Kidney glomerular epithelial cell (primary cell): ENCODE measurements at regions not wholly inside any gene's neighbourhood (a gene's known extent, or its start where the extent isn't known, plus 50 kb on each side); places are given as distances from the start of the nearest gene placed in this dataset.

Experiments
- DNase-seq: peaks from one replicate; lab custom pipeline; 2025; lab: John Stamatoyannopoulos, UW

DNA sequence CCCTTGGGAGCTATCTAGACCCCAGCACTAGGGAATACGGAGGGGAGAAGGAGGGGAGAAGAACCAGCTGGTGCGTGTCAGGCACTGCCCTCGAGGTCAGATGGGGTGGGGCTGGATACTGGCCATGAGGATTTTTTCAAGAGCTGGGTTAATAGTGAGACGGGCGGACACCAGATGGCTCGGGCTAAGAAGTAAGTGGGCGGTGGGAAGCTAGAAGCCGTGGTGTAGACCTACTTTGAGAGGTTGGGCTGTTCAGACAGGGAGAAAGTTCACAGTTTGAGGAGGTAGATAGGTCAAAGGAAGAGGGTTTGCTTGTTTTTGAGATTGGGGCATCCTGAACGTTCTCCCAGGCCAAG is 303.8 kb downstream of the SEC14L1 start:
- DNase-seq: no peak

DNA sequence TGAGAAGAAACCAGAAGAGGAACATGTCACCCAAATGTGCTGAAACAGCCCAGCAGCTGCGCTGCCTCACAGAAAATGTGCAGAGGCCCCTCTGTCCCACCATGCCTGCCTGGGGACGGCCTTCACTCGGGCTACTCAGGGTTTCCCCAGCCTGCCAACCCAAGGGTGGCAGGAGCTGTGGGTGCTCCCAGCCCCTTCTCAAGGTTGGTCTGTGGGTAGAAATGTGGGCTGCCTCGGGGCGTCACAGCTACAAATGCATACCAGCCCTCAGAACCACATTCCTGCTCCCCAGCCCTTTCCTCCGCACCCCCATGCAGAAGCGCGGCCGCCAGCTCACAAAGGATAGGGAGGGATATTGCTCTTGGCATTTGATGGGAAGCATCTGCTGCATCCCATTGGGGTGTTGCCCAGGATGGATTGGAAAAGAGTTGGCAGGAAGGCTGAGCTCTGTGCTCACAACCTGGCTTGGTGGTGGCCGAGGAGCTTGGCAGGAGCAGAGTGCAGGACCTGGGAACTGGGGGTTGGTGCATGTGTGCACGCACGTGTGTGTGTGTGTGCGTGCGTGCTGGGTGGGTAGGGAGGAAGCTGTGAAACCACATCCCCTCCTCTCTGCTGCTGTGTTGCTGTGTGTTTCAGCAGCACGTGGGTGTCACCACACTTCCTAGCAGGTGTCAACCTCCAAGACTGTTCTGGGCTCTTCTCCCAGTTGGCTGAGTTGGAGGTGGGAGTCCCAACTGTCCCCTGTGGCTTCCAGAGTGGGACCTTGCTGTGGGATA is 304.4 kb downstream of the SEC14L1 start:
- no peak for DNase-seq

DNA sequence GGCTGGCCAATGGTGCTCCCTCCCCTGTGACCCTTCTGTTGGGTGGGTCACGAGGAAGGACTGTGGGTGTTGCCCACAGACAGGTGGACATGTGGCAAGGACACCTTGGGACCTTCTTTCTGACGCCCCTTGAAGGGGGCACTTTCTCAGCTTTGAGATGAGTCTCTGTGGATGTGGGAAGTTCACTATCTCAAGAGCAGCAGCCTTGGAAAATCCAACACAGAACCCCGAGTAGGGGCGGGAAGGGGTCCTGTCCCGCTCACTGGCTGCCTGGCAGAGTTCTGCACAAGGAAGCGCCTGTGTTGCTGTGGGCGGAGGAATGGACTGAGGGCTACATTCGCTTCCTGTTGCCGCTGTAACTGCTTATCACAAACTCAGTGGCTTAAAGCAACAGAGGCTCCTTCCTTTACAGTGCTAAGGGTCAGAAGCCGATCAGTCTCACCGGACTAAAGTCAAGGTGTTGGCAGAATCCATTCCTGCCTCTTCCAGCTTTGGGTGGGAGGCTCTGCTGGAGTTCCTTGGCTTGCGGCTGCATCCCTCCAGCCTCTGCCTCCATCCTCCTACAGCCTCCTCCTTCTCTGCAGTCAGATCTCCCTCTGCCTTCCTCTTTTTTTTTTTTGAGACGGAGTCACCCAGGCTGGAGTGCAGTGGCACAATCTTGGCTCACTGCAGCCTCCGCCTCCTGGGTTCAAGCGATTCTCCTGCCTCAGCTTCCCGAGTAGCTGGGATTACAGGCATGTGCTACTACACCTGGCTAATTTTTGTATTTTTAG is 305.2 kb downstream of the SEC14L1 start:
- no peak for DNase-seq

DNA sequence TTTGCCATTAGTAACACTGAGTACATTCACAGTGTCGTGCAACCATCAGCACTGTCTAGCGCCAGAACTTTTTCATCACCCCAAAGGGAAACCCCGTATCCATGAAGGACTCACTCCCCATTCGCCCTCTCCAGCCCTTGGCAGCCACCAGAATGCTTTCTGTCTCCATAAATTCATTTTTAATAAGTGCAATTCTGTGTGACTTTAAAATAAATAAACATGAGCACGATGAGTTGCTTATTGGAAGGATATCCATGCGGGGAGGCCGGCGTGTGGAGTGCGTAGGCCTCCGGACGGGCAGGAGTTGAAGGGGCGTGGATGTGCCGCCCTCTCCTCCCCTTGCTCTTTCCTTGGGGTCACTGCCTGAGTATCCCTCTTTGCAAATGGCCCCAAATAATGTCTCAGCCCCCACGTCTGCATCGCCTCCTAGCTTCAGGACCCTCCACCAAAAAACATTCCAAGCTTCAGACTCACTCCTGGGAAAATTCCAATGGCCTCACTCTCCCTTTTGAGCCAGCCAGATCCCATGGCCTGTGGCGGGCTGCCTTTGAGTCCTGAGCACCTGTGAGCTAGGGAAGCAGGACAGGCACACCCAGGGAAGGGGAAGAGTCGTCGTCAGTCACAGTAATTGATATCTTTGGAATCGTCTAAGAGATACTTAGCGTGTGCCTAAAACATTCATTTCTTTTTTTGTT is 306.3 kb downstream of the SEC14L1 start:
- DNase-seq: peak; percentile 20

DNA sequence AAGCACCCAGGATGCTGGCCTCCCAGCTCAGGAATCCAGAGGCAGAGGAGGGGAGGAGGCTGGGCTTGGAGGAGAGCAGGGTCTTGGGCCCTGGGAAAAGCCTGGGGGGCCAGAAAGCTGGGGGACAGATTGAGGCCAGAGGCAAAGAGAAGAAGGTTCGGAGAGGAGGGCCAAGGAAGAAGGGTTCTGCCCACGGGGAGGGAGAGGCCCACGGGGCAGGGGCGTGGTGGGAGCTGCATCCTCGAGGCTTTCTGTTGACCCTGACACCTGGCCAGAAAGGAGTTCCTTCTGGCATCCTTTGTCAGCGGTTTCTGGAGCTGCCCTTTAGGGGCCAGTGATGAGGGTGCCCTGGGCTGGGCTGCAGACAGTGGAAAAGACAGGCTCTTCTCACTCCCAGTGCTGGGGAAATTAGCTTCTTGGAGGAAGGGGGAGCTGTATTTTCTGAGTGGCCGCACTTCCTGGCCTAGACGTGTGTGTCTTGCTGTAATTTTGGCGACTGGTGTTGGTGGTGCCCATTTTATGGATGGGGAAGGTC is 308.7 kb downstream of the SEC14L1 start:
- no peak for DNase-seq

DNA sequence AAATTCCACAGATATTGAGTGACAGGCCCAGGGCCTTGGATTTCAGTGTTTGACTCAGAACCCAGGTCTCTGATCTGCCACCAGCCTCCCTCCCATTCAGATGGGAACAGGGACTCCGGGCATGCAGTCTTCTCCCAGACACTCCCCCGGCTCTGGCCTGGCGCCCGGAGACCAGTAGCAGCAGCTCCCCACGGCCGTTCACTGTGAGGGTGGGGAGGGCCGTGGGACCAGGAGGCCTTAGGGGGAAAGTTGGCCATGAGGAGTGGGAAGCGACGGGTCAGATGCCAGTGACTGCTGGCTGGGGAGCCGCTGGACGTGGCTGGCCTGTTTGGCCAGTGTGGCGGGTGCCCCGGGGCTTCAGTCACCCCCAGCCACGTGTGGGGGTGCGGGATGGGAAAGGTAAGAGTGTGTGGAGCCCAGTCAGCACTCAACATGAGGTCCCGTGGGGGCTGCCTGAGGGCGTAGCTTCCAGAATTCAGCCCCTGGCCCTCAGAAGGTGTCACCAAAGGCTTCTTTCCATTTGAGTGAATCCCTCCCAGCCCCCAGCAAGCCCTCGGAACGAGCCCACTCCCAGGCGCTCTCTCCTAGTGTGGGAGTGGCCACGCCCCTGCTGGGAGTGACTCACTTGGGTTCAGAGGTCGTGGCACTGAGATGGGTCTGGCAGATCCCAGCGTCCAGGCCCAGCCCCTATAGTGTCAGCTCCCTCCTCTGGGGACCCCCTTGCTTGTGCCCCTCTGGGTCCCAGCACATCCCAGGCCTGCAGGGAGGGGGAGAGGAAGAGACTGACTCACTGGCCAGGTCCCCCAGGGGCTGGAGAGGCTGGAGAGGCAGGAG is 309.4 kb downstream of the SEC14L1 start:
- peak; percentile 73 for DNase-seq

DNA sequence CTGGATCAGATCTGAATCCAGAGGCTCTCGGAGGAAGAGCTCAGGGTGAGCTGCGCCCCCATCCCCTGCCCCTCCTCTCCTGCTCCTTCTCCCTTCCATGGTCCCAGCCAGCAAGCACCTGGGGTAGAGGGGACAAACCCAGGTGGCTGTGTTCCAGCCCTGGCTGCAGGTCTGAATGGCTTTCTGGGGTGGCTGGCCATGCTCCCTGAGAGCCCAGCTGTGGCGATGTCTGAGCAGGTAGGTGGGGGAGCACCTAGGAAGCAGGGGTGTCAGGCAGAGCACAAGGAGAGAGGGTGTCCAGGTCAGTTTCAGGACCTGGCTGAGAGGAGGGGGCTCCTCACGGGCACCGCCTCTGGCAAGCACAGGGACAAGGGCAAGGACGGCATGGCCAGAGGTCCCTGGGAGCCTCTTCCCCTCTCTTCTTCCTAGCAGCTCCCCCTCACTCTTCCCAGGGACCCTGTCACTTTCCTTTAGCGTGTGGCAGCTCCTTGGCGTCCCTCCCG is 310.0 kb downstream of the SEC14L1 start:
- DNase-seq: no peak

DNA sequence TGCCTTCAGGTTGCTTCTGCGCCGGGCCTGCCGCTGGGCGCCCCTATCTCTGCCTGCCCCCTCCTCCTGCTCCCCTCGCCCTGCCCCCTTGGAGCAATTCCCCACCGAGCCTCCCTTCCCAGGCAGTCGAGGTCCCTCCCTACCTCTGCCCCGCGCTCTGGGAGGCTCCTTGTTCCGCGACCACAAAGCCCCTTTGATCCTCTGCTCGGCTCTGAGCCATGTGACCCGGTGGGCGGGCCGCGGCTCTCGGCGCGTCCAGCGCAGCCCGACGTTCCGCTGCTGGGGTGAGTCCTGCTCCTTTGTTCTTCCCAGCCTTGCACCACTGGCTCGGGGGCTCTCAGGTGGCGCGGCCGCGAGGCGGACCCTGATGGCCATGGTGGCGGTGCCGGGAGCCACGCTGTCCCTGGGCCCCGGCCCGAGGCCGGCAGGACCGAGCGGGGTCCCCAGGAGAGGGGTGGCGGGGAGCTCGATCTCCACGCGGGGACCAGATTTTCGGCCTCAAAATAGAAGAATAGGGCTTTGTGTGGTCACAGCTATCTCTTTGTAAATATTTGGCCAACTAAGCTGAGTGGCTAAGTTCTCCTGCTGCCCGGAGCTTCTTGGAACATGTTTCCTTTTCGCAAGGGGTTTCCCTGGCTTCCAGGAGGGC is 310.6 kb downstream of the SEC14L1 start:
- peak; percentile 72 for DNase-seq

DNA sequence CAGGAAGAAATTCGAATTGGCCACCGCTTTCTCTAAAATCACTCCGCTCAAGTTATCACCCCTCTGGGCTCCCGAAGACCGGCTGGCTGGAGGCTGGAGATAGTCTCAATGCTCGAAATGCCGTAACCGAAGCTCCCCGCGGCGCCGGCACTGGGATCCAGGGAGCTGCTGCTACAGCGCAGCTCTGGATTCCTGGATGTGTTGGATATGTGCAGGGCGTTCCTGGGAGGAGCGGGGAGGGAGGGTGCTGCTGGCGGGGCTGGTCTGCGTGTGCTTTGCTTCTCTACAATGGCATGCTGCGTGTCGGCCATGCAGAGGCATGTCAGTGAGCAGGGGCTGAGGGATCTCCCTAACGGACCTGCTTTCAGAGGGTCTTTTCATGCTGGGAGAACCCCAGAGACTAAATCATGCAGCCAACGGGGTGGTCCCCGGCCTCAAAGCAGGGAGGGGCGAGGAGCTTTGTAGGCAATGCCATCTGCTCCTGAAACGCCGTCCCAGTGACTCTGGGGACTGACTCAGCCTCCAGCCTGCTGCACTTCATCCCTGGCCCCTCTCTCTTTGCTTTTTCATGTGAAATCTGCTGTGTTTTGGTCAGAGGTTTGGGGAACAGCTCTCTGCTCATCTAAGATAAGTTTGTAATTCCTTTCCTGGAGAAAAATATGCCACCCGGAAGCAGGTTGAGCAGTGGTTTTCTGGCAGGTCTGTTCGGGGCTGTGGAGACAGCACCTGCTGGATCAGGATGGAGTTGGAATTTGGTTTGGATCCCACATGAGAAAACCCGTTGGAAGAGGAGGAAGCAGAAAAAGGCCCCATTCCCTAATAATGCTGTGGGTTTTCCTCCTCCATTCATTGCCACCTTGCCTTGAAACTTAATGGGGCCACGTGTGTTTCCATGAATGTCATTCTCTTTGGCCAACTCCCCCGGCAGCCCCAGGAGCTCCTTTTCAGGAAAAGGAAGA is 311.4 kb downstream of the SEC14L1 start:
- DNase-seq: peak; percentile 60

DNA sequence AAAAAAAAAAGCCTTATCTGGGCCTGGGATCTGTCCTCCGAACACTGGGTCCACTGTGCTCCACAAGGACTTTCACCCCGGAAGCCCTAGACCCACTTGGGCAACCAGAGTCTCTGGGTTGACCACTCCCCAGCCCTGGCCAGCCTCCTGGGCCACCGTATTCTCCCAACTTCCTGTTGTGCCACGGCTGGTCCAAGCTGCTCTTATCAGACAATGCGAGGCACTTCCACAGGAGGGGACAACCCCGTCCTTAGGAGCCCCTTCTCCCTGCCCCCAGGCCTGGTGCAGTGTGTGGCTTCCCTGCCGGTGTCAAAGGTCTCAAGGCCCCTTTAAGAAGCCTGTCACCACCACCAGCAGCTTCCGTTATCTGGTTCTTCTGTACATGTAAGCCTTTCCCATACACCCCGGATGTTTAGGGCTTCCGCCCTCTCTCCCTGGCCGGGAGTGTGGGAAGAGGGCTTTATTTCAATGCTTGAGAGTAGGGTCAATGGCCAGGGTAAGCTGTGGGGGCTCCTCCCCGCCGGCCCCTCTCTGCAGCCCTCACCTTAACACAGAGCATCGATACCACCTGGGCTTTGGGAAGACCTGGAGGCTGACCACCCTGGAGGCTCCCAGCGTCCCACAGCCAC is 313.0 kb downstream of the SEC14L1 start:
- DNase-seq: no peak

DNA sequence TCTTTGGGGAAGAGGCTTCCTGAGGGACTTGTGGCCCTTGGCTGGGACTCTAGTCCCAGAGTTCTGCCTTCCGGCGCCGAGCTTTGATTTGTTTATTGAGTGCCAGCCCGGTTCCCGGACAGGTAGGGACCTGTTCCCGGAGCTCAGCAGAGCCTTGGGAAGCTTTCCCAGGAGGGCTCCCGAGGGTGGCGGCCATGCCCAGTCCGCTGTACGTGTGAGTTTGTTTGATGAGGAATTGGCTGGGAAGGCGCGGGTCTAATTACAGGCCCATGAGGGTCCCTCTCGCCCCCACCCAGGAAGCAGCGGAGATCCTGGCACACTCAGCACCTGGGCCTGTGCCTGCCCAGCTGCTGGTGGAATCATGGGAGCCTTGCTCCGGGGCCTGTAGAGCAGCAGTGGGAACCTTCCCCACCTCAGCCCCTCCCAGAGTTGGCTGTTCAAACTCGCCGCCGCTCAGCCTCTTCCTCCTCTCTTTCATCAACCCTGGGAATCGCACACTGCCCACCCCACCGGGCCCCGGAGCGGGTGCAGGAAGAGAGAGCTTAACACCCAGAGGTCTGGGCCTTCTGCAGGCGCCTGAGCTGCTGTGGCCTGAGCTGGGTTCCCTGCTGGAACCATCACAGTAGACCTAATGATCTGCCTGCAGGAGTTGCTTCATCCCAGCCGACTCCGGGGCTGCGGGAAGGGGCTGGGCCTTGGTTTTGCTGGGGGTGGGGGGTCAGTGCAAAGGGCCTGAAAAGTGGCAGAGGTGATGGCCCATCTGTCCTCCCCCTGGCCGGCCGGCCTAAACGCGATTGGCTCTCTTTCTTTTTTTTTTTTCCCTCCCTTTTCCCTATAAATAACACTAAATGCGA is 313.7 kb downstream of the SEC14L1 start:
- DNase-seq: no peak

DNA sequence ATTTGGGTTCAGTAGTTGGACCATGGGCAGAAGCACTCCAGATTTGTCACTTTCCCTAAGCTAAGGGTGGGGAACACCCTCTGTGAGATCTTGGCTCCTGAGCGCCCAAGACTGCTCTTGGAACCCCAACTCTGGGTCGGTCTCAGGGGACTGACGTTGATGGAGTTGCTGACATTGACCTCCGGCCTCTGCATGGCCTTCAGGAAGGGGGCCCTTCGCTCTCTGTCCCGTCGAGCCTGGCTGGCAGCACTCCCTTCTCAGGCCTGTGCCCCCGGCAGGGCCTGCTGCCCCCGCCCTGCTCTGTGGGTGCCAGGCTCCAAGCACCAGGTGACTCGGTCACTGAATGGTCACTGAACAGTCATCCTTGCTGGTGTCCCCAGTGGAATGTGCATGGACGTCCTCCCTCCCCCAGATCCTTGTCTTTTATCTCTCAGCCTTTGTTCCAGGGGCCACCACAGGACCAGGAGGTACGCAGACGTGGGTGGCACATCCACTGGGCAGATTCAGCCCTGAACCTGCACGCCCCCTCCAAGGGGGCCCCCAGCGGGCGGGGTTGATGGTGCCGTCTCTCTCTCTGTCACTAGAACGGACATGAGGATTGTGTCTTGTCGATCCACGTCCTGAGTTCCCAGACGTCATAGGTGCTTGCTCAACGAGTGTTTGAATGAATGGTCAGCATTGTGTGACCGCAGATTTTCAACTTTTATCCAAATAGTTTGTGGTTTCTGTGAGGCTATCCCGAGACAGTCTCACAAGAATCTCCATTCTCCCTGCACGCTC is 314.5 kb downstream of the SEC14L1 start:
- DNase-seq: no peak

DNA sequence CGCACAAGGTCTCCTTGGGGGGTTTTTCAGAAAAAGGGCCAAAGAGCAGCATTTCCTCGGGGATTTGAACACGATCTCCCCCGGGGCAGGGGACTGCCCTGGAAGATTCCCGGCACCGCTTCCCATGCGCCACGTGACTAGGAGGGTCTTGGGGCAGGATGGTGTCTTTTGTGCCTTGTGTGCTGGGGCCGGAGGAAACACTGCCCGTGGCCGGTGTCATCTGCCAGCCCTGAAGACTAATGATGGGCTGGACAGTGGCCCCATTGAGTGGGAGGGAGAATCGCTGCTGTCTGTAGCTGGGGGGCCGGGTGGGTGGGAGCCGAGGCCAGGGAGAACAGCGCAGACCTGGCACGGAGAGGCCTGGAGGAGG is 315.1 kb downstream of the SEC14L1 start:
- no peak for DNase-seq

DNA sequence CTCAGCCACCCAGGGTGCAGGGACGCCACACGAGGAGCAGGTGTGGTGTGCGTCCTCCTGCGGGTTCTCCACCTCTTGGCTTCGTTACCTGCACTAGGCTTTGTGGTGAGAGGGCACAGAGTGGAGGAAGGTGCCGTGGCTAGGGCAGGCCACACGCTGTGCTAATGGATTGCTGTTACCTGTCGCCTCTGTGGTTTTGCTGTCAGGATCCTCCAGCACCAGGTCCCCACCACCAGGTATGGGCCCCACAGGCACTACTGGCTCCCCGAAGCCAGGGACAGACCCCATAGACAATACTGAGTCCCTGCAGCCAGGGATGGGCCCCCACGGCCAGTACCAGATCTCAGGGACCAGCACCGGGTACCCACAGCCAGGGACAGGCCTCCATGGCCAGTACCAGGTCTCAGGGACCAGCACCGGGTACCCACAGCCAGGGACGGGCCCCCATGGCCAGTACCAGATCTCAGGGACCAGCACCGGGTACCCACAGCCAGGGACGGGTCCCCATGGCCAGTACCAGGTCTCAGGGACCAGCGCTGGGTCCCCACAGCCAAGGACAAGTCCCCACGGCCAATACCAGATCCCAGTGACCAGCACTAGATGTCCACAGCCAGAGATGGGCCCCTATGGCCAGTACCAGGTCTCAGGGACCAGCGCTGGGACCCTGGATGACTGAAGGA is 315.6 kb downstream of the SEC14L1 start:
- DNase-seq: no peak

DNA sequence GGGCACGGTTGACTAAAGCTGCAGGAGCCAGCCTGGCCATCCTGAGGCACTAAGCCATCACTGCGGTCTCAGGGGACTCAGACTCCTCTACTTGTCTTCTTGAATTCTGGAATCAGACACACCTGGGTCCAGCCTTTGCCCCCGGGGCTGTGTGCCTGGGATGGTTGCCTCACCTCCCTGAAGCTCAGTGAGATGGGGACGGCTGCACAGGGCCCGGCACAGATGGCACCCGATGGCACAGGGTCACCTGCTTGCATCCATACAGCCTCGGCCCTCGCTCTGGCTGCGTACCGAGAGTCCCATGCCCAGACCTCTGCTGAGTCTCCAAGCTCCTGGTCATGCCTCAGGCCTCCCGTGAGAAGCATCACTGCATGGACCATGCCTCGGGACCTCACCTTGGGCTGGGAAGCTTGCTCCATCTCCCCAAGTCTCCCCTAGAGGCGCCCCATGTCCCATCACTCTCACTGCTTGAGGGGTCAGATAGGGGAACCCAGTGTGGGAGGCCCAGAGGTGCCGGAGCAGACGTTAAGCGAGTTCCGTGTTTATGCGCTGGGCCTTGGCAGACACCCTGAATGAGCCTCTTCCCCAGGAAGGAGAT is 316.3 kb downstream of the SEC14L1 start:
- no peak for DNase-seq

DNA sequence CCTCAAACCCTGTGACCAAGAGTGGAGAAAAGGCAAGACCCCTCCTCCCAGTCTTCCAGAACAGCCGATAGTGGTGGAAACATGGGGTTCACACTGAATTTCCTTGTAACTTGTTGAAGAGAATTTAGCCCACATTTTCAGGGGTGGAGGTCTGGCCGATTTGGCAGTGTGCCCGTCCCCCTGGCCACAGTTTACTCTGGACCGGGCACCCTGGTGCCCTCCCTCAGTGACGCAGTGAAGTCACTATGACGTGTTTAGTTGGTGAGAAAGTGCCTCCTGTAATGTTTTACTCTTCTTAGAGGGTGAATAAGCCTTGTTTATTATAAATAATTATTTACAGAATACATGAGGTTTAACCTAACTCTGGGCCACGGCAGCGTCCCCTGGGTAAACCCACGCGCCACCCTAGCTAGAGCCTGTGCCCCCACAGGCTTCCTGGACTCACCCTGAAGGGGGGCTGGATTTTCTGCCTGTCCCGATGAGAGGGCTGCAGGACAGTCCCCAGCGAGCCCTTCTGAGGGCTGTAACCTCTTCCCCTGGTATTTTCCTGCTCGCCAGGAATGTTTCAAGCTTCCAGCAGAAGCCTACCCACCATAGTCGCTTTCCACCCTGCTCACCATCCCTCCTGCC is 316.9 kb downstream of the SEC14L1 start:
- DNase-seq: no peak
